Stomach (tissue), 8 donors: ENCODE measurements at regions not wholly inside any gene's neighbourhood (a gene's known extent, or its start where the extent isn't known, plus 50 kb on each side); places are given as distances from the start of the nearest gene placed in this dataset.
"Not testable (repeated sequence)": the region's sequence is repeated elsewhere in the genome, so short reads cannot be mapped to it uniquely, and the experiment has no call there.

ENCODE experiments used
- DNase-seq, 2 donors: peaks; one replicate each; pipeline versions ENCODE4 v3.0.0 to v3.0.0-alpha.2; 2013 to 2019
- H3K27ac ChIP-seq, 5 donors: fragments of 200-600 bp in 4 of 5; sonication (generic) in 4 of 5; one replicate each; pipeline ENCODE4 v1.5.1; 2013 to 2019; ENCODE audit warnings: mild to moderate bottlenecking in 1 of 5, moderate library complexity in 1 of 5
- H3K27me3 ChIP-seq, 3 donors: fragments of 200-600 bp; sonication (generic); one replicate each; pipeline ENCODE4 v1.5.1; 2017 to 2019; ENCODE audit warnings: mixed run types in 1 of 3
- H3K36me3 ChIP-seq, 4 donors: fragments of 200-600 bp; sonication (generic); 1 replicate in 3 of 4; 2 replicates in 1 of 4; pipeline ENCODE4 v1.5.1; 2016 to 2019
- H3K4me1 ChIP-seq, 4 donors: fragments of 200-600 bp; sonication (generic); one replicate each; pipeline ENCODE4 v1.5.1; 2016 to 2019
- H3K4me3 ChIP-seq, 4 donors: fragments of 200-600 bp; sonication (generic) in 3 of 4; one replicate each; pipeline ENCODE4 v1.5.1; 2016 to 2019; ENCODE audit warnings: mild to moderate bottlenecking in 1 of 4
- H3K9me3 ChIP-seq, 4 donors: fragments of 200-600 bp; sonication (generic); one replicate each; pipeline ENCODE4 v1.5.1; 2016 to 2019
- EP300 ChIP-seq: sonication (generic); formaldehyde crosslinking; IDR thresholded peaks from one replicate; pipeline ENCODE4 v1.6.1; 2017; ENCODE audit warnings: antibody characterized with exemption
- POLR2A ChIP-seq, 4 donors: fragments of 450-650 bp; IDR thresholded peaks; one replicate each; pipeline ENCODE4 v1.6.1; 2016; ENCODE audit warnings: antibody characterized with exemption in 4 of 4, control low read depth in 2 of 4, mild to moderate bottlenecking in 1 of 4, moderate library complexity in 1 of 4
- POLR2AphosphoS5 ChIP-seq, 3 donors: sonication (generic); formaldehyde crosslinking; IDR thresholded peaks; one replicate each; pipeline ENCODE4 v1.6.1; 2016; ENCODE audit warnings: antibody characterized with exemption in 3 of 3
- WGBS, 5 donors: extraction: QIAGEN DNeasy Blood & Tissue Kit in 3 of 5; methylation state at CpG; one replicate each; pipeline versions ENCODE4 v1.1.5 to v1.1.7; 2013 to 2018; 5-methylcytosine and 5-hydroxymethylcytosine counted together
- intact Hi-C: fragments of 100-400 bp; cut with DNase I; formaldehyde crosslinking; loops from one replicate; pipeline ENCODE4 v1.15.1; 2023; ENCODE audit warnings: low total_unique reads
- TF ChIP-seq, protein P1 (sequence below), 7 experiments: fragments of 450-650 bp in 4 of 7; fragments of 200-600 bp in 3 of 7; sonication (generic) in 3 of 7; IDR thresholded peaks; one replicate each; pipeline ENCODE4 v1.5.1; 2016 to 2019; ENCODE audit warnings: antibody characterized with exemption in 7 of 7, control low read depth in 2 of 7, mild to moderate bottlenecking in 1 of 7
- donor health status: healthy with polysubstance abuse.
- donor health status: Bipolar disorder and iron deficiency.
- donor health status: healthy.

DNA sequence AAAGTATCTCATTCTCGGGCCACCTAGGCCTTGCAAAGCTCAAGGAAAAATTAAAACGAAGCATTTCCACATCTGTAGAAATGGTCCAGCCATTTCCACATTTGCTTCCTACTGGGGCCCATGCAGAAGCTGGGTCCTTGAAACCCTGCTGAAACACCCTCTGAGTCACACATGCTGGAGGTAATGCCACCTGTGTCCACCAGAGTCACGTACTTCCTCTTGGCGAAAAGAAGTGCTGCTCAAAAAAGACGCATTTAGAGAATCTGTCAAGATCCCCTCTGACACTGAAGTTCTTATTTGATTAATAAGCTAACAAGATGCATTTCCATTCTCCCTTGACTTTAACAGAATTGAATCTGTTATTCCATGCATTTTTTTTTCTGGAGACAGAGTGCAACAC, 423.2 kb downstream of the PREX1 start:
- Histone ChIP-seq H3K27me3 (peaks cover 0 to 29% (median 0%) of the 10 kb centered on the region in 3 donors), H3K27ac (no peak overlapping the region), H3K4me1 (no peaks in the 10 kb centered on the region), H3K36me3 (no peaks in the 10 kb centered on the region), H3K4me3 (no peak overlapping the region), H3K9me3 (no peaks in the 10 kb centered on the region)
- TF ChIP-seq EP300 (no peak), POLR2A (IDR thresholded peaks at IDR 0.05) (no peak), POLR2AphosphoS5 (IDR thresholded peaks at IDR 0.05) (no peak)
- TF ChIP-seq, protein P1, sequence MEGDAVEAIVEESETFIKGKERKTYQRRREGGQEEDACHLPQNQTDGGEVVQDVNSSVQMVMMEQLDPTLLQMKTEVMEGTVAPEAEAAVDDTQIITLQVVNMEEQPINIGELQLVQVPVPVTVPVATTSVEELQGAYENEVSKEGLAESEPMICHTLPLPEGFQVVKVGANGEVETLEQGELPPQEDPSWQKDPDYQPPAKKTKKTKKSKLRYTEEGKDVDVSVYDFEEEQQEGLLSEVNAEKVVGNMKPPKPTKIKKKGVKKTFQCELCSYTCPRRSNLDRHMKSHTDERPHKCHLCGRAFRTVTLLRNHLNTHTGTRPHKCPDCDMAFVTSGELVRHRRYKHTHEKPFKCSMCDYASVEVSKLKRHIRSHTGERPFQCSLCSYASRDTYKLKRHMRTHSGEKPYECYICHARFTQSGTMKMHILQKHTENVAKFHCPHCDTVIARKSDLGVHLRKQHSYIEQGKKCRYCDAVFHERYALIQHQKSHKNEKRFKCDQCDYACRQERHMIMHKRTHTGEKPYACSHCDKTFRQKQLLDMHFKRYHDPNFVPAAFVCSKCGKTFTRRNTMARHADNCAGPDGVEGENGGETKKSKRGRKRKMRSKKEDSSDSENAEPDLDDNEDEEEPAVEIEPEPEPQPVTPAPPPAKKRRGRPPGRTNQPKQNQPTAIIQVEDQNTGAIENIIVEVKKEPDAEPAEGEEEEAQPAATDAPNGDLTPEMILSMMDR (IDR thresholded peaks at IDR 0.05): no peak
- intact Hi-C loops: no loop called here
- no peak for DNase-seq
- 82 to 85% (median 84%) methylated on average over 5 of the region's 5 CpGs for WGBS, 5 donors

DNA sequence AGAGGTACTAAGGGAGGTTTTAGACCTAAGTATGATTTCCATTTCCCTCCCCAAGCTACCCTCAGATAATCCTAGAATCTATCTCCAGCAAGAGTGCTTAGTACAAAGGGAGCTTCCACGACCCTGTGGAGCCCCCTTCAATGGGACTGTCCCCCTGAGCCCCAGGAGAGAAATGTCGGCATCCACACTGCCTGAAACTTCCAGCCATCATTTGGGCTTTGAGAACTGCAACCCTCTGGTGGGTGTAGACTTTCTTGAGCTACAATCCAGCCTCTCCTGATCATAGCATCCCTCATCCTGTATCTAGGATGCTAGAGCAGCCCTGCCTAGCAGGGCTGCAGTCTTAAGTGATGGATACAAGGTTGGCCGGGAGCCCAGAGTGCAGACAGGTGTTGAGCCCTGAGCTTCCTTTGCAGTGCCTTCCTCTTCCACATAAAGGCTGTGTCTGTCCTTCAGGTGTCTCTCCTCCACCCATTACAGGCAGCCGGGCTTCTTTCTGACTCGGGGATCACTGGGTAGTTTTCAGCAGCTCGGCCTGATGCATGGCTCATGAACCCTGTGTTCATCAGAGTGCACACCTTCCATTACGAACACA, 424.5 kb downstream of the PREX1 start:
- 76 to 84% (median 82%) methylated on average over 7 of the region's 7 CpGs for WGBS, 5 donors
- intact Hi-C loops: no loop called here

DNA sequence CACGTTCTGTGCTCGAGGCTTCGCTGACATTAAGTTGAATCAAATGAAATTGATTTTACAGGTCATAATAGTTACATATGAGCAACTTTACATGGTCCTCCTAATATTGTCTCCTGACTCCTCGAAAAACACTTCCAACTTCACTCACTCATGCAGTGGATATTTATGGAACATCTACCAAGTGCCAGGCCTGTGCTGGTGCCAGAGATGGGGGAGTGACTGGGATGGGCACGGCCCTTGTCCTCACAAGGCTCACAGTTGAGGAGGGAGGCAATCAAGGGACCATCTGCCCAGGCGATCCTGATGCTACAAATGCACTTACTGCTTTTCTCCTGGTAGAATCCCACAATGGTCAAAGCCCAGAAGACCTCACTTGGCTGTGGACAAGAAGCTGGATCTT, 426.4 kb downstream of the PREX1 start:
- 87 to 93% (median 89%) methylated on average over 6 of the region's 6 CpGs for WGBS, 5 donors
- peaks cover 0 to 25% (median 0%) of the 10 kb centered on the region in 3 donors for H3K27me3 ChIP-seq

More for the DNA sequence above, 424.5 kb downstream of the PREX1 start:
- Histone ChIP-seq H3K36me3 (no peaks in the 10 kb centered on the region), H3K27ac (no peak overlapping the region), H3K9me3 (no peaks in the 10 kb centered on the region), H3K4me1 (peaks cover 7 to 12% (median 10%) of the 10 kb centered on the region in 4 donors), H3K27me3 (peaks cover 0 to 27% (median 0%) of the 10 kb centered on the region in 3 donors), H3K4me3 (no peak overlapping the region)
- no peak for TF ChIP-seq POLR2A (IDR thresholded peaks at IDR 0.05)
- TF ChIP-seq, protein P1 (IDR thresholded peaks at IDR 0.05): no peak
- no peak for DNase-seq

DNA sequence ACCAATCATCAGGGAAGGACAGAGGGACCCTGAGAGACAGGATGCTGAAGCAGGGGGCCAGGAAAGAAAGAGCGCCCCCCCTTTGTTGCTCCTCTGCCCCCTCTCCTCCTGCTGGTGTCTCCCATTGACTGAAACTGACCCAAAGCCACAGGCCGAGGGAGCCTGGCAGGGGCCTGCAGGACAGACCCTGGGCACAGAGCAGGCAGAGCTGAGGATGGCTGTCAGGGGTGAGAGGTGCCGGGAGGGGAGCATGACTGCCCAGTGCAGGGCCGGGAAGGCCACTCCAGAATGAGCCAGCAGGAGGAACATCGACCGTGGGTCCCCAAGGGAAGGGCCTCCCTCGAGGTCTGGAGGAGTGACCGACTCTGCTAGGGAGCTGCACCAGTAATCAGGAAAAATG, 427.8 kb downstream of the PREX1 start:
- TF ChIP-seq POLR2A (IDR thresholded peaks at IDR 0.05): no peak
- H3K9me3 ChIP-seq: no peaks in the 10 kb centered on the region
- intact Hi-C loops: no loop called here
- H3K4me3 ChIP-seq: no peak overlapping the region
- H3K27me3 ChIP-seq: peaks cover 0 to 19% (median 0%) of the 10 kb centered on the region in 3 donors
- DNase-seq: no peak
- peaks cover 7 to 37% (median 13%) of the 10 kb centered on the region in 4 donors for H3K4me1 ChIP-seq
- WGBS, 5 donors: 57 to 85% (median 70%) methylated on average over 8 of the region's 8 CpGs
- no peaks in the 10 kb centered on the region for H3K36me3 ChIP-seq
- H3K27ac ChIP-seq: no peak overlapping the region

More for the DNA sequence above, 426.4 kb downstream of the PREX1 start:
- Histone ChIP-seq H3K27ac (no peak overlapping the region), H3K4me1 (peaks cover 7 to 26% (median 13%) of the 10 kb centered on the region in 4 donors), H3K36me3 (no peaks in the 10 kb centered on the region), H3K9me3 (no peaks in the 10 kb centered on the region), H3K4me3 (no peak overlapping the region)
- intact Hi-C loops: no loop called here
- TF ChIP-seq POLR2AphosphoS5 (IDR thresholded peaks at IDR 0.05) (no peak), POLR2A (IDR thresholded peaks at IDR 0.05) (no peak)
- no peak for DNase-seq

DNA sequence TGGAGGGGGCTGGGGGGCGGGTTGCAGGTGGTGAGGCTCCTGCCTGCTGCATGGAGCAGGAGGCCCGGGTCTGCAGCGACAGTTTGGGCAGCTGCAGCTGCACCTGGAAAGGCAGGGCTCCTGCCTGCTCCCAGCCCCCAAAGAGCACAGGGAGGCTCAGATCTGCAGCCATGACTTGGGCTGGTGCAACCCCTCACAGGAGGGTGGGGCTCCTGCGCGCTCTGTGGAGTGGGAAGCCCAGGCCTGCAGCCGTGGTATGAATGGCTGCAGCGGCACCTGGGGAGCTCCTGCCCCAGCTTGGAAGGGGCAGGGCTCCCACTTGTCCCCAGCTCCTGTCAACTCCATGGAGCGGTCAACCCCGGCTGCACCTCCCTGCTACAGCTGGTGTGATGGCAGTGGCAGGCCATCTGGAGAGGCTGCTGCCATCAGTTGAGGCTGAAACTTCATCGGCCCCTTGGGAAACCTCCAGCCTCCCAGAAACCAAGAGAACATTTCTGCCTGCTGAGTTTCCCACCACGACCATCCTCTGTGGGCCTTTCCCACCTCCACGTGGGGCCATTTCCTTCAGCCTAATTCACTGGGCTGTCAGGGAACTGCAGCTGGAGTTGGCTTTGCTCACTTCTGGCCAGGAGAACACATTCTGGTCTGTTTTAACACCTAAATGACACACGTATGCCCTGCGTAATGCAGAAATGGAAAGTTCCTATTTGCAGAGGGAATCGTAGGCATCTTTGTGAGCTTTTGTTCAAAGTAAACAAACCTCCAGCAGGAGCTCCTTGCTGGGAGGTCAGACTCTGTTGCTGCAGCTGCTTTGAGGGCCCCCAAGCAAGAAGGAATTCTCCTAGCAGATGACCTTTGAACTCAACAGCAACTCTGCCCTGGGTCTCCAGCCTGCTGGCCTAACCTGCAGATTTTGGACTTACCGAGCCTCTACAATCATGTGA, 429.0 kb downstream of the PREX1 start:
- no peak for TF ChIP-seq EP300
- TF ChIP-seq POLR2AphosphoS5 (IDR thresholded peaks at IDR 0.05): no peak
- no peak for TF ChIP-seq POLR2A (IDR thresholded peaks at IDR 0.05)
- TF ChIP-seq, protein P1 (IDR thresholded peaks at IDR 0.05): no peak
- H3K27me3 ChIP-seq: peaks cover 0 to 17% (median 0%) of the 10 kb centered on the region in 3 donors
- H3K27ac ChIP-seq: no peak overlapping the region
- H3K4me1 ChIP-seq: peaks cover 7 to 40% (median 13%) of the 10 kb centered on the region in 4 donors
- intact Hi-C loops: no loop called here
- H3K36me3 ChIP-seq: no peaks in the 10 kb centered on the region
- H3K9me3 ChIP-seq: no peaks in the 10 kb centered on the region
- 43 to 78% (median 61%) methylated on average over 10 to 16 of the region's 16 CpGs for WGBS, 5 donors
- H3K4me3 ChIP-seq: no peak overlapping the region
- DNase-seq: peak in 1 of 2 donors; percentile 55

DNA sequence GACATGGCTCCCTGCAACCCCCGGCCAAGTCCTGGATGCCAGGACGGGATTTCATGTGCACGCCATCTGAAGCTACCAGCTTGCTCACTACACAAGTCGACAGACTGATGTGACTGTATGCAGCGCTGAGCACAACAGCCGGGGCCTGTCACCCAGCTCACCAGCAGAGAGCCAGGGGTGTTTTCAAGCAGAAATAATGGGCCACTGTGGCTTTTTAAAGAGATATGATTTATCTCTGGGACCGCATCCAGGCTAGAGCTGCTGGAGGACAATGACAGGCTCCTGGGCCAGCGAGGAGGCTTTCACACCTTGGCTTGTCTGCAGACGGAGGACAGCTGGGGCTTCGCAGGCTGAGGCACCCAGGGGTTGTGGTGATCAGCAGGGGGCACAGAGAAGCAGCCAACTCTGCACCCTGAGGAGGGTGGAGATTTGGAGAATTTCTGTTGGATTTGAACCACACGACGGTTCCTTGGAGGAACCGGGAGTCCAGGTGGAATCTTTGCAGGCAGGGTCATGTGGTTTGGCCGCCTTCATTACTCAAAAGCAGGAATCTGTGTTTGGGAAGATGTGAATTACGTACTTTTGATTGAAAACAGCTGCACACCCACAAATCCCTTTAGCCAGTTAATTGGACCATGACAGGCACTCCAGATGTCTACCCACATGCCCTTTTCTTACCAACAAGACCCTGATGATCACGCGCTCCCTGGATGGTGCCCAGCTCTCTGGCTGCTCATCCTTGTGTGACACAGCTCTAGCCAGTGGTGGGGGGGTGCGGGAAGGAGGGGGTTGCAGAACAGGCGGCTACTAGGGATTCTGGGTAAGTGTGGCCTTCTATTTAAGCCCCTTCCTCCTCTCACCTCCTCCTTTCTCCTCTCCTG, 430.6 kb downstream of the PREX1 start:
- DNase-seq: peak in 1 of 2 donors; percentile 64
- H3K36me3 ChIP-seq, H3K27ac ChIP-seq, H3K9me3 ChIP-seq, intact Hi-C loops, H3K4me3 ChIP-seq: not testable (repeated sequence)
- WGBS, 5 donors: 76 to 87% (median 82%) methylated on average over 15 to 19 of the region's 19 CpGs
- Histone ChIP-seq H3K4me1 (peaks cover 7 to 40% (median 13%) of the 10 kb centered on the region in 4 donors), H3K27me3 (peaks cover 0 to 16% (median 0%) of the 10 kb centered on the region in 3 donors)
